Stimulated activated CD4-positive, alpha-beta T cell treated with anti-CD3 and anti-CD28 coated beads, Interleukin-4, amount 100 ng/mL, for 24 hours (primary cell): ENCODE measurements at regions not wholly inside any gene's neighbourhood (a gene's known extent, or its start where the extent isn't known, plus 50 kb on each side); places are given as distances from the start of the nearest gene placed in this dataset.
"Not testable (repeated sequence)": the region's sequence is repeated elsewhere in the genome, so short reads cannot be mapped to it uniquely, and the experiment has no call there.

Experiments
- DNase-seq: peaks from one replicate; pipeline ENCODE4 v3.0.0-alpha.2; 2020

DNA sequence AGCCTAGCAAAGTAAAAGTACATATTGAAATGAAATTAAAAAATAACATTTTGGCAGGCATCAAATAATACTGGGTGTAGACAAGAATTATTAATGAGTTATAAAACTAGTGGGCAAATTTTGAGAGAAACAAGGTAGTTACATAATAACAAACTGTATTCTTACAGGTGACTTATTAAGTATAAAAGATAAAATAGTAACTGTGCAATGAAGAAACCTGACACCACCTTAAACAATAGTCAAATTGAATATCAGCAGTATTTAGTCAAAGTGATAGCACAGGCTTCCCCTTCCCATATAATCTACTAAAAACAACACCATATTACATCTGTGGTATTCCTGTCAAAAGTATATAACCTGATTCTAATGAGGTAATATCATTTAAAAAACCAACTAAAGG, 1099.8 kb upstream of the CRIM1 start:
- DNase-seq, result no peak

GRCh38 chr2:35251156-35251555, 1104.4 kb upstream of the CRIM1 start:
- DNase-seq, result no peak

GRCh38 chr2:35246702-35247101, 1108.9 kb upstream of the CRIM1 start:
- no peak for DNase-seq

- DNase-seq, result no peak
Observed at GRCh38 chr2:35228584-35228983, 1127.0 kb upstream of the CRIM1 start.

GRCh38 chr2:35220461-35220860, 1135.1 kb upstream of the CRIM1 start:
- DNase-seq, result no peak

GRCh38 chr2:35204881-35205280, 1150.7 kb upstream of the CRIM1 start:
- DNase-seq, result no peak

- no peak for DNase-seq
Observed at GRCh38 chr2:35204323-35204722, 1151.3 kb upstream of the CRIM1 start.

DNA sequence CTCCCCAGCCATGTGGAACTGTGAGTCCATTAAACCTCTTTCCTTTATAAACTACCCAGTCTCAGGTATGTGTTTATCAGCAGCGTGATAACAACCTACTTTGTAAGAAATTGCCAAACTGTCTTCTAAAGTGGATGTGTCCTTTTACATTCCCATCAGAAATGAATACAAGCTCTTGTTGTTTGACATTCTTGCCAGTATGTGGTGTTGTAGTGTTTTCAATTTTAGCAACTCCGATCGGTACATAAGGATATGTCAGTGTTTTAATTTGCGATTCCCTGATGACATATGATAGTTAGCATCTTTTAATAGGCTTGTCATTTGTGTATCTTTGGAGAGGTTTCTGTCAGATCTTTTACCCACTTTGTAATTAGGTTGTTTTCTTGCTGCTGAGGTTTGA, 1156.3 kb upstream of the CRIM1 start:
- no peak for DNase-seq

DNA sequence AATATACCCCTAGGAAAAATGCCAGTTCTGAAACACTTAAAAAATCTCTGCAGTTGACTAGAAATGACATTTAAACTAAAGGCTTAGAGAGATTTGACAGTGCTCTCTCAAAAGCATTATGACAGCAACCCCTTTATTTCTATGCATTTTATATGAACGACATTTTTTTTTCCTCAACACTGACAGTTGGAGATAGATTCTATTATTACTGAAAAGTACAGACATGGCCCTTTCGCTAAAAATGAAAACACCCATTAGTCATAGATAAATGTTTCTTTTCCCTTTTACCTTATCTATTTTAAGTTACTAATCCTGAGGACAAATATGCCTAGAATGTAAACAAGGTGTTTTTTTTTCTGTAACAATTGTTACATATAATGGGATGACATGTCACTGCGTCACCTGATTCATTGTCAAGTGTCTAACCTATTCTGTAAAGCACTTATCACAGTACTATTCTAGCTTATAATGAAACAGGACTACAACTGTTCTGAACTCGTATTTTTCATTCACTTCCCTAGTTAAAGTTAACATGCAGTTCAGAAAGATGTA, 1169.6 kb upstream of the CRIM1 start:
- DNase-seq, result no peak

GRCh38 chr2:35184471-35184870, 1171.1 kb upstream of the CRIM1 start:
- DNase-seq, result no peak

DNA sequence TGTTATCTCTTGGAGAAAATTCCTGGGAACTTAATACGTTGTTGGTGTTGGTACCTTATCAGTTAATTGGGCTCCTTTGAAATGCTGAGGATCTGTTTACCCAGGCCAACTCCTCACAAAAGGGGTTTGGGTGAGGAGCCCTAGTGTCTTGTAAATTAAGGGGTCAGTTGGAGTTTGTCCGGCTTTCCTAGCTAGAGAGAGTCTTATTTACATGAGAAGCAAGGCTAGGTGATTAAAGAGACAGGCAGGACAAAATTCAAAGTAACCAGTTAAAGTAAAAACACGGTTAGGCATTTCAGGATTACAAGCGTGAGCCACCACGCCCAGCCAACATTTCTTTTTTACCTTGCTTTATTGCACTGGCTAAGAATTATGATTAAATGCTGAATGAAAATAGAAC, 1178.9 kb upstream of the CRIM1 start:
- DNase-seq, result not testable (repeated sequence)

- no peak for DNase-seq
Observed at GRCh38 chr2:35174845-35175244, 1180.7 kb upstream of the CRIM1 start.

DNA sequence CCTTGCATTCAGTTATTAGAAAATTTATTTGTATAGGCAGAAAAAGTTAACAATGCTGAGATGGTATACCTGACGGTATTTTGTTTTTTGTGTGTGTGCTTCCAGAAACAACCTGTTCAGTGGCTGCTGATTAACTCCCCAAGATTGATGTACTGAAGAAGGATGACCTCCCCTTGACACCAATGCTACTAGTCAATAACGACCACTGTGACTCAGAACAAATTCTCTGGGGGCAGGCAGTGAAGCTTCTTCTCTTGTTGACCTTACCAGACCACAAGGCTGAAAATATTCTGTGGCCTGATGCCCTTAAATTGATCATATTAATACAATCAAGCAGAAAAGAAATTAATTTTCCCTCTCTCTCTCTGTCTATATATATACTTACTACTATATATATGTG, 1182.9 kb upstream of the CRIM1 start:
- DNase-seq, result no peak

DNA sequence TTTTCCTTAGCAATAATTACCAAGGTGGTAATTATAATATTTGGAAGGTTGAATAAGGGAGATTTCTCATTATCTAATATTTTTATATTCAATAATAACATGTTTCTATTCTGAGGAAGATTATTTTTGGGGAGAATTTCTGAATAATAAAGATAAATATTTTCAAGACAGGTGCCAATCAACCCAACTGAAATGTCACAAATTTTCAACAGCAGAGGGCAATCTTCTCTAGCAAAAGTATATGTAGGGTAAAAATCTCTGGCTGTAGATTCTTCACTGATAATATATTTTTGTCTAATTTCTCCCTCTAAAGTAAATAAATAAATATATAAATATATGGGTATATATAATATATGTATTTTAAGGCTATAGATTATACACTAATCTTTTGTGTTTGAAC, 1187.2 kb upstream of the CRIM1 start:
- no peak for DNase-seq

GRCh38 chr2:35163948-35164347, 1191.6 kb upstream of the CRIM1 start:
- DNase-seq, result no peak

DNA sequence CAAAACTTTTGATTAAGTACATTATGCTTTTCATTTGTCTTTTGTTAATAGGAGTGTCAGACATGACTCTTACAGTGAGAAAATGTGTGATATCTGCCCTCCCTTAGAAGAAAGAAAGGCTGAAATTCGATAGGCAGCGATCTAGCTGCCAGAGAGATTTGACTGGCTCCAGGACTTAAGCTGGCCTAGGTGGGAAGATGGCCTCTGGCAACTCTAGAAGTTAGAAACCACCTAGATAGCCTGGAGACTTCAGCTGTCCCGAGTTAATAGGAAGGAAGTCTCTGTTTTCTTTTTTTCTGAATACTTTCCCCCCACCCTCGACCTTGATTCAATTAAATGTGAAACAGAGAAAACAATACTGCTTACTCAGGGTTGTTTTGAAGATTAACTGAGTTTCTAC, 1194.7 kb upstream of the CRIM1 start:
- DNase-seq, result no peak

GRCh38 chr2:35125871-35126270, 1229.7 kb upstream of the CRIM1 start:
- no peak for DNase-seq

GRCh38 chr2:35125278-35125677, 1230.3 kb upstream of the CRIM1 start:
- DNase-seq, result no peak

GRCh38 chr2:35116151-35116550, 1239.4 kb upstream of the CRIM1 start:
- DNase-seq, result no peak

GRCh38 chr2:35114765-35115164, 1240.8 kb upstream of the CRIM1 start:
- DNase-seq, result no peak

DNA sequence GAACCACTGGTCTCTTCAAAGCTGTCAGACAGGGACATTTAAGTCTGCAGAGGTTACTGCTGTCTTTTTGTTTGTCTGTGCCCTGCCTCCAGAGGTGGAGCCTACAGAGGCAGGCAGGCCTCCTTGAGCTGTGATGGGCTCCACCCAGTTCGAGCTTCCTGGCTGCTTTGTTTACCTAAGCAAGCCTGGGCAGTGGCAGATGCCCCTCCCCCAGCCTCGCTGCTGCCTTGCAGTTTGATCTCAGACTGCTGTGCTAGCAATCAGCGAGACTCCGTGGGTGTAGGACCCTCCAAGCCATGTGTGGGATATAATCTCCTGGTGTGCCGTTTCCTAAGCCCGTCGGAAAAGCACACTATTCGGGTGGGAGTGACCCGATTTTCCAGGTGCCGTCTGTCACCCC, 1243.2 kb upstream of the CRIM1 start:
- not testable (repeated sequence) for DNase-seq

DNA sequence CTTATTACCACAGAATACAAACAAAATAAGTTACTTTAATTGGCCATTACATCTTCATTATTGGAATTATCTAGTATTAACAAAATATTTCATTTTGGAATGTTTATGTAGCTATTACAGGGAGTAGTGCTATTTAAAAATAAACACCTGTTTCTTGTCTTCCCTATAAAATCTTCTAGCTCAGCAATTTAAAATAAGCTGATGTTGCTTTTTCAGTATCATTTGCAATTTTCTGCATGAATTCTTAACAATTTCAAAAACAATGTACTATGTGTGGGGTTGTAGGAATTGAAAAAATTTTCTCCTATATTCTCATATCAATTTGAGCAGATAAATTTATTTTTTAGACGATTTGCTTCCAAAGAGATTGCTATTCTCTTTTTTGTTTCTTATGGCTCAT, 1251.3 kb upstream of the CRIM1 start:
- no peak for DNase-seq

- DNase-seq, result no peak
Observed at GRCh38 chr2:35099342-35099741, 1256.2 kb upstream of the CRIM1 start.

GRCh38 chr2:35082072-35082471, 1273.5 kb upstream of the CRIM1 start:
- no peak for DNase-seq

GRCh38 chr2:35081622-35082015, 1274.0 kb upstream of the CRIM1 start:
- no peak for DNase-seq
